AG10803 (cell line): ENCODE measurements at regions not wholly inside any gene's neighbourhood (a gene's known extent, or its start where the extent isn't known, plus 50 kb on each side); places are given as distances from the start of the nearest gene placed in this dataset.
"Not testable (repeated sequence)": the region's sequence is repeated elsewhere in the genome, so short reads cannot be mapped to it uniquely, and the experiment has no call there.

ENCODE experiments used
- DNase-seq: peaks from one replicate; pipeline ENCODE4 v3.0.0; 2010; ENCODE audit warnings: low read depth
- H3K4me3 ChIP-seq: 2 replicates; pipeline ENCODE4 v1.5.1; 2011; ENCODE audit warnings: mild to moderate bottlenecking, low read length, control low read depth
- TF ChIP-seq, protein P1 (sequence below): conservative IDR thresholded peaks from 2 replicates; pipeline ENCODE4 v1.5.1; 2011; ENCODE audit warnings: mild to moderate bottlenecking, low read length, control low read depth, inconsistent platforms

DNA sequence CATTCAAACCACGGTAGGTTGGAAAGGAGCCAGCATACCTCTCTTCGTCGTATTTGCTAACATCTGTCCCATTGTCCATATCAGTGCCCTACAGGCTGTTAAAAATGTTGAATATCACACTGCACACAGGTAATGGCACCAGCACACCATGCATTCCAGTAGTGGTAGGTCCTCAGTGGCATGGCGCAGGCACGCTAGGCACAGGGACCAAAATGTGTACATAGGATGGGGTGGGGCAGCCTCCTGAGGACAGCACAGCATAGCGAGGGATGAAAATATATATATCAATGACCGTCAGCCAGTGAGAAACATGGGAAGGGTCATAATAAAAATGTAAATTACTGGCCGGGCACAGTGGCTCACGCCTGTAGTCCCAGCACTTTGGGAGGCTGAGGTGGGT lies 99.9 kb upstream of the CTBP2 start:
- TF ChIP-seq, protein P1, sequence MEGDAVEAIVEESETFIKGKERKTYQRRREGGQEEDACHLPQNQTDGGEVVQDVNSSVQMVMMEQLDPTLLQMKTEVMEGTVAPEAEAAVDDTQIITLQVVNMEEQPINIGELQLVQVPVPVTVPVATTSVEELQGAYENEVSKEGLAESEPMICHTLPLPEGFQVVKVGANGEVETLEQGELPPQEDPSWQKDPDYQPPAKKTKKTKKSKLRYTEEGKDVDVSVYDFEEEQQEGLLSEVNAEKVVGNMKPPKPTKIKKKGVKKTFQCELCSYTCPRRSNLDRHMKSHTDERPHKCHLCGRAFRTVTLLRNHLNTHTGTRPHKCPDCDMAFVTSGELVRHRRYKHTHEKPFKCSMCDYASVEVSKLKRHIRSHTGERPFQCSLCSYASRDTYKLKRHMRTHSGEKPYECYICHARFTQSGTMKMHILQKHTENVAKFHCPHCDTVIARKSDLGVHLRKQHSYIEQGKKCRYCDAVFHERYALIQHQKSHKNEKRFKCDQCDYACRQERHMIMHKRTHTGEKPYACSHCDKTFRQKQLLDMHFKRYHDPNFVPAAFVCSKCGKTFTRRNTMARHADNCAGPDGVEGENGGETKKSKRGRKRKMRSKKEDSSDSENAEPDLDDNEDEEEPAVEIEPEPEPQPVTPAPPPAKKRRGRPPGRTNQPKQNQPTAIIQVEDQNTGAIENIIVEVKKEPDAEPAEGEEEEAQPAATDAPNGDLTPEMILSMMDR, result no peak
- no peak for DNase-seq

DNA sequence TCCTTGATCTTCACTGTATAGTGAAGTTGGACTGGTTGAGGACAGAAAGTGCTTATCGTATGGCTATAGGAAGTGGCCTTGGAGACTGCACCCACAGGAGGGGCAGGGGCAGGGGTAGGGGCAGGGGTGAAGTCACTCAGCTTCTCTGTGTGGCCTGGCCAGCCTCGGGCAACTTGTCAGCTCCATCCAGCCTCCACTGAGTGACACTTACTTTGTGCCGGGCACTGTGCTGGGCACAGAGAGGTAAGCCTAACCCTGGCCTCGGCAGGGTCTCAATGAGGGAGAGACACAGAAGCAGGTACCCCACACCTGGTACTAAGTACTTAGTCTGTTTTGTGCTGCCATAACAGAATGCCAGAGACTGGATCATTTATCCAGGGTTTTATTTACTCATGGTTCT lies 99.3 kb upstream of the CTBP2 start:
- no peak overlapping the region for H3K4me3 ChIP-seq
- no peak for DNase-seq
- TF ChIP-seq, protein P1, result no peak

More for the DNA sequence above, 99.9 kb upstream of the CTBP2 start:
- H3K4me3 ChIP-seq, result no peak overlapping the region

DNA sequence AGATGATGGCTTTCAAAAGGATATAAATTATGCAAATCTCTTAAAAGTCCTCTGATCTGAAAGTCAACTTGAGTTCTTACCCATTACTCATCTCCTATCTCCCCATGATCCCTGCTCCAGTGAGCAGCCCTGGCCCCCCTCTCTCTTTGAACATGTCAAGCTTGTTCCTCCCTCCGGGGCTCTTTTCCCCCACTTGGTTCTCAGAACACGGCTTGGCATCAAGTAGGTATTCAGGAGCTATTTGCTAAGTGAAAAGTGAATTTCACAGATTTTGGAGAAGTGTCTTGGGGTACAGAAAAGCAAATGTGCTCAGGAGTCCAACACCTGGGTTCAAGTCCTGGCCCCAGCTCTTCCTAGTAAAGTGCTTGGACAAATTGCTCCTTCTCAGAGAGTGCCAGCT lies 98.3 kb upstream of the CTBP2 start:
- DNase-seq, result no peak
- H3K4me3 ChIP-seq, result no peak overlapping the region
- TF ChIP-seq, protein P1, result no peak

DNA sequence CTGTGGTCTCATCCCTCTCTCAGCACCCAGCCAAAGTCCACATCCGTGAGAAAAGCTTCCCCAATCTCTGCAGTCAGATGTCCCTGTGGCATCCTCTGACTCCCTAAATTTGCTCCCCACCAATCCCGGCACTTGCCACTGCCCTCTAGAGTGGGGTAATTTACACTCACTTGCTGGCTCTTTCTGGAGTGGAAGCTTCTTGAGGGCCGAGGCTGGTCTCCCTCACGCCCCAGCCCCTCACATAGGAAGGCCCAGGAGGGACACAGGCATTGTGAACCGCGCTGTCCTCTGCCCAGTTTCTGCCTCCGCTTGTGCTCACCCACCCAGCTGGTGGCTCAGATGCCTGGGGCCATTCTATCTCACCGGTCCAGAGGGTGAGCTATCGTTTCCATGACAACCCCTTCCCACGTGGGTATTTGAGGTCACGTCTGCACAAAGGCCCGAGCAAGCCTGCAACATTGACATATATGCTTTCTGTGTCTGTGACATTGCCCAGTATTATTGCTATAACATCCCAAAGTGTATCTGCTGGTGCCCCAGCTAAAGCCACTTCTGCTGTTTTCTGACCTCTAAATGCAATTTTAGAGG lies 97.3 kb upstream of the CTBP2 start:
- DNase-seq, result no peak
- TF ChIP-seq, protein P1, result no peak
- no peak overlapping the region for H3K4me3 ChIP-seq

DNA sequence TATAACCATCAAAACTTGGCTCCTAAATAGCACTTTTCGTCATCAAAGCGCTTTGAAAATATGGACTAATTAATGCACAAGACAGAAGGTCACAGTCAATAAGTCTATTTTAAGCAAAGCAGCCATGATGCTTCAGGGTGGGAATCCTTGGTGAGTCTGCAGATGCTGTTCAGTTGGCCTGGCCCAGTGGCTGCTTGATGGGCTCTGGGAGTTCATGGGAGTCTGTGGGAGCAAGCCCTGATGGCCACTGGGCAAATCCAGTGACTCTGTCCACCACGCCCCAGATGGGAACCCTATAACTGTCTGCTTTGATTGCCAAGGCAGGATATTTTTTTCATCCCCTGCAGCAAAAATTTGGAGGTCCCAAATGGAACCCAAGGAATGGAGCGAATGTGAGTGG lies 95.7 kb upstream of the CTBP2 start:
- TF ChIP-seq, protein P1, result no peak
- no peak for DNase-seq
- no peak overlapping the region for H3K4me3 ChIP-seq

DNA sequence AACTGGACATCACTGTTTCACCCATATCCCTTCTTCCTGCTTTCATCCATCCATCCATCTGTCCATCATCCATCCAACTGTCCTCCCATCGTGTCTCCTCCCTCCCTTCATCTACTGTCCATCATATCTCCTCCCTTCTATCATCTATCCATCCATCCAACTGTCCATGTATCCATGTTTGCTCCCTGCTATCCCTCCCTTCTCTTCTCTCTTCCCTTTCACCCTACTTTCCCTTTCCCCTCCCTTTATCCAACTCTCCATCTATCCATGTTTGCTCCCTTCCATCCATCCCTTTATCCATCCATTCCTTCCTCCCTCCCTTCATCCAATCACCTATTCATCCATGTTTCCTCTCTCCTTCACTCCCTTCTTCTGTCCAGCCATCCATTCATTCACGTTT lies 92.6 kb upstream of the CTBP2 start:
- no peak for DNase-seq
- TF ChIP-seq, protein P1, result no peak
- no peak overlapping the region for H3K4me3 ChIP-seq

DNA sequence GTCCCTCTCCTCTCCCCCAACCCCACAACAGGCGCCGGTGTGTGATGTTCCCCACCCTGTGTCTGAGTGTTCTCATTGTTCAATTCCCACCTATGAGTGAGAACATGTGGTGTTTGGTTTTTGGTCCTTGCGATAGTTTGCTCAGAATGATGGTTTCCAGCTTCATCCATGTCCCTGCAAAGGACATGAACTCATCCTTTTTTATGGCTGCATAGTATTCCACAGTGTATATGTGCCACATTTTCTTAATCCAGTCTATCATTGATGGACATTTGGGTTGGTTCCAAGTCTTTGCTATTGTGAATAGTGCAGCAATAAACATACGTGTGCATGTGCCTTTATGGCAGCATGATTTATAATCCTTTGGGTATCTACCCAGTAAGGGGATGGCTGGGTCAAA lies 90.5 kb upstream of the CTBP2 start:
- not testable (repeated sequence) for DNase-seq, H3K4me3 ChIP-seq

DNA sequence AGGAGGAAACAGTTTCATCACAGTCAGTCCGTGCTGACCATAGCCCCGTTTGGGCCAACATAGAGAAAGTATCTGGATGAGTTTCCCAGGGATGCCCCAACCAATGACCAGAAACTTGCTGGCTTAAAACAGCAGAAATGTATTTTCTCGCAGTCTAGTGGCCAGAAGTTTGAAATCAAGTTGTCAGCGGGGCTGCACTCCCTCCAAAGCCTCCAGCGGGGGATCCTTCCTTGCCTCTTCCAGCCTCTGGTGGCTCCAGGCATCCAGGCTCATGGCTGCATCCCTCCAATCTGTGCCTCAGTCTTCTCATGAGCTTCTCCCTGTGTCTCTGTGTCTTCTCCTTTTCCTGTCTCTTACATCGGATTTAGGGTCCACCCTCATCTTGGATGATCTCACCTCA lies 89.6 kb upstream of the CTBP2 start:
- TF ChIP-seq, protein P1, result no peak
- no peak for DNase-seq
- no peak overlapping the region for H3K4me3 ChIP-seq
